Activated naive CD8-positive, alpha-beta T cell treated with anti-CD3 and anti-CD28 coated beads for 36 hours (primary cell): ENCODE measurements at regions not wholly inside any gene's neighbourhood (a gene's known extent, or its start where the extent isn't known, plus 50 kb on each side); places are given as distances from the start of the nearest gene placed in this dataset.

Experiments used
- DNase-seq: peaks from one replicate; pipeline ENCODE4 v3.0.0; 2021
- H3K27ac Mint-ChIP-seq: one replicate; pipeline ENCODE4 v1.8.0; 2022; ENCODE audit warnings: mild to moderate bottlenecking, moderate library complexity, mixed read lengths
- H3K27me3 Mint-ChIP-seq: one replicate; pipeline ENCODE4 v1.8.0; 2022; ENCODE audit warnings: mild to moderate bottlenecking, mixed read lengths
- H3K36me3 Mint-ChIP-seq: one replicate; pipeline ENCODE4 v1.8.0; 2021; ENCODE audit warnings: mild to moderate bottlenecking, mixed read lengths
- H3K4me1 Mint-ChIP-seq: one replicate; pipeline ENCODE4 v1.8.0; 2021; ENCODE audit warnings: mixed read lengths
- H3K4me3 Mint-ChIP-seq: one replicate; pipeline ENCODE4 v1.8.0; 2022; ENCODE audit warnings: mild to moderate bottlenecking, moderate library complexity, mixed read lengths
- H3K9me3 Mint-ChIP-seq: one replicate; pipeline ENCODE4 v1.8.0; 2022; ENCODE audit warnings: mixed read lengths

GRCh38 chr1:82597649-82598048 lies 796.9 kb downstream of the ADGRL2 start:
- Mint-ChIP-seq H3K4me3 (no peak overlapping the region), H3K27me3 (no peaks in the 10 kb centered on the region), H3K27ac (no peak overlapping the region), H3K9me3 (no peaks in the 10 kb centered on the region), H3K36me3 (no peaks in the 10 kb centered on the region), H3K4me1 (peaks cover 4% of the 10 kb centered on the region)
- no peak for DNase-seq

DNA sequence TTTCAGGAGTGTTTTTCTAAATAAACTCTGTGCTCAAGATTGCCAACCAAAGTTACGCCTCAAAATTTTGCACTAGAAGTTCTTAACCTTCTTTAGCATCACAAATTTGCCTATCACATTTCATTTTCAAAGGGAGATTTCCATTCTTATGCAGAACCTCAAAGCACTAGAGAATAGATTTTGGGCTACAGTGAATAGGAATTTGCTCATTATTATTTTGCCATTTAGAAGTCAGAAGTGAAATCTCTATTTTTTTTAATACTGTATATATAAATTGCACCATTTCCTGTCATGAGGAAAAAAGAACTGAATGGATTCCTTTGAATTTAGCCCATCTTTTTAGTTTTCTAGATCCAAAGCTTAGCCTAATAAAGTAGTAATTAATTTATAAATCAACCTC lies 796.4 kb downstream of the ADGRL2 start:
- Mint-ChIP-seq H3K4me1 (peaks cover 4% of the 10 kb centered on the region), H3K27me3 (no peaks in the 10 kb centered on the region), H3K27ac (no peak overlapping the region), H3K4me3 (no peak overlapping the region), H3K9me3 (no peaks in the 10 kb centered on the region), H3K36me3 (no peaks in the 10 kb centered on the region)
- DNase-seq: no peak

DNA sequence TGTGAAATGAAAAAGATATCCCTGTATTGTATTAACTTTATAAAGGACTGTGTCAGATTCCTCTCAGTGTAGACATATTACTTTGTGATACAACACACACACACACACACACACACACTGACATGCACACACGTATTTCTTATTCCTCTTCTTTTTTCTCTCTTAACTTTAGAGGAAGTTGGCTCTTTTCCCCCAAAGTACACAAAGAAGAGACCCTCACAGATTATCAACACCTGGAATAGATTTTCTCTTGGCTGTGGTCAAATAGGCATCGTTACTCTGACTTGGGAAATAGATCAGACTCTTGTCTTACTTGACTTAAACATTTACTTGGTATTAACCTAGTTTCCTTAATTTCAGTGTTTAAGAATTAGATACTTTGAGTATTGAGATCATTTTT lies 792.8 kb downstream of the ADGRL2 start:
- H3K27ac Mint-ChIP-seq: no peak overlapping the region
- H3K36me3 Mint-ChIP-seq: no peaks in the 10 kb centered on the region
- no peaks in the 10 kb centered on the region for H3K9me3 Mint-ChIP-seq

DNA sequence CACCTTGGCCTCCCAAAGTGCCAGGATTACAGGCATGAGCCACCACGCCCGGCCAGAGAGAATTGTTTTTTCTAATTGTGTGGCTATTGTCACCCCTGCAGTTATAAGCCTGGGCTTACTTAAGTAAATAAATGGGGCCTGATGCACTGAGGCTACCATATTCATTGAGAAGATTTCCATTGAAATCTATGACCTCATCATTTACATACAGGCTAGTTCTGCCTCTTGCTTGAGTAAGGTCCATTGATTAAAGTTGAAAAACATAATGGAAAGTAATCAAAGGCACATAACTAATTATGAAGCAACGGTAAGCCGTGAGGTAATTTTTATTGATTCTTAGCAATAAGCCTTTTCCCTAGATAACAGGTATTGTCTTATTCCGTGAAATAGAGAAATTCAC lies 788.9 kb downstream of the ADGRL2 start:
- Mint-ChIP-seq H3K27me3 (no peaks in the 10 kb centered on the region), H3K4me3 (no peak overlapping the region), H3K27ac (no peak overlapping the region), H3K9me3 (no peaks in the 10 kb centered on the region), H3K4me1 (no peaks in the 10 kb centered on the region), H3K36me3 (no peaks in the 10 kb centered on the region)
- DNase-seq: no peak

More for the DNA sequence above, 792.8 kb downstream of the ADGRL2 start:
- H3K27me3 Mint-ChIP-seq: no peaks in the 10 kb centered on the region
- no peak for DNase-seq
- no peaks in the 10 kb centered on the region for H3K4me1 Mint-ChIP-seq
- no peak overlapping the region for H3K4me3 Mint-ChIP-seq

GRCh38 chr1:82587371-82587770 lies 786.6 kb downstream of the ADGRL2 start:
- H3K4me3 Mint-ChIP-seq: no peak overlapping the region
- H3K4me1 Mint-ChIP-seq: no peaks in the 10 kb centered on the region
- H3K27me3 Mint-ChIP-seq: no peaks in the 10 kb centered on the region
- no peak overlapping the region for H3K27ac Mint-ChIP-seq
- no peaks in the 10 kb centered on the region for H3K36me3 Mint-ChIP-seq
- DNase-seq: no peak
- H3K9me3 Mint-ChIP-seq: no peaks in the 10 kb centered on the region

- H3K27me3 Mint-ChIP-seq: no peaks in the 10 kb centered on the region
- H3K27ac Mint-ChIP-seq: no peak overlapping the region
- no peak for DNase-seq
- H3K9me3 Mint-ChIP-seq: no peaks in the 10 kb centered on the region
- no peaks in the 10 kb centered on the region for H3K36me3 Mint-ChIP-seq
- H3K4me3 Mint-ChIP-seq: no peak overlapping the region
- H3K4me1 Mint-ChIP-seq: no peaks in the 10 kb centered on the region
These were observed 785.7 kb downstream of the ADGRL2 start for GRCh38 chr1:82586473-82586872.

DNA sequence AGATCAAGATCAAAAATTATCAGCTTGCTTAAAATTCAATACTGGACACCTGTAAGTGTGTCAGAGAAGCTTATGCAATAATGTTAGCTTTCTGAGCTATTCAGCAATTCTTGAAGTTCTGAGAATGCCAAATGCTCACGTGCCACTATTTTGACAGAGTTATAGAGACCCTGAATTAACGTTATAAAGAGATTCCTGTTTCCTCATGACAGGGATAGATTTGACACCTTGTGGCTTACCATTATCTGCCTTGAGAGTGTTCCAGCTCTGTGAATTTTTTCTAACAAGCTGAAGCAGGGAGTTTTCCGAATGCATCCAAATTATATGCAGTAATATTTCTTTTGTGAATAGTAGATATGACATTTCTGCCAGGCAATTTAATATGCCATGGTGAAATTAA lies 781.6 kb downstream of the ADGRL2 start:
- no peaks in the 10 kb centered on the region for H3K9me3 Mint-ChIP-seq
- H3K36me3 Mint-ChIP-seq: no peaks in the 10 kb centered on the region

DNA sequence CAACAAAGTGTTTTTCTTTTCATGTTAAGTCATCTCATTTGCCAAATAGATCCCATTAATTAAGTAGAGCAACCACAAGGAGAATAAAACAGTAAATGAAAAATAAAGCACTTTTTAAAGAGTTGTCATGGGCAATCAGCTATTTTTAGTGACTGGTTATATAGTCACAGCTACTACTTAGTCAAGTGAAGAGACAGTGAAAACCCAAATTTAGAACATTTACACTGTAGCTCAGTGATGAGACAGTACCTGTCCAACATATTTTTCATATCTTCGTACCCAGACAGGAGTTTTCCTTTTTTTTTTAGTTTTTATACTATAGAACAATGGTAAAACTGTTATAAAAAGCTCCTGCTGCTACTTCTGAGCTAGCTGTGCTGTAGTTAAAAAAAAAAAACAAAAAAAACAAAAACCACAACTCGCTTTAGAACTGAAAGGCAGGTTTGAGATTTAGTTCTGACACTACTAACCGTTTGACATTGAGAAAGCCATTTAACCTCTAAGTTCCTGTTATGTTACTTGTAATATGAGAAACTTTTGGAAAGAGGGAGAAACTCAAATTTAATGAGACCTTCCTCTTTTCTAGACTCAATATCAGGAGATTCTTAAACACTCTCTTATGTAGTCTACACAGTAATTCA lies 777.5 kb downstream of the ADGRL2 start:
- DNase-seq: no peak
- H3K9me3 Mint-ChIP-seq: no peaks in the 10 kb centered on the region
- no peak overlapping the region for H3K4me3 Mint-ChIP-seq
- no peaks in the 10 kb centered on the region for H3K4me1 Mint-ChIP-seq
- H3K27me3 Mint-ChIP-seq: no peaks in the 10 kb centered on the region
- H3K27ac Mint-ChIP-seq: no peak overlapping the region
- no peaks in the 10 kb centered on the region for H3K36me3 Mint-ChIP-seq

More for the DNA sequence above, 781.6 kb downstream of the ADGRL2 start:
- H3K4me3 Mint-ChIP-seq: no peak overlapping the region
- H3K4me1 Mint-ChIP-seq: no peaks in the 10 kb centered on the region
- no peaks in the 10 kb centered on the region for H3K27me3 Mint-ChIP-seq
- H3K27ac Mint-ChIP-seq: no peak overlapping the region
- no peak for DNase-seq

GRCh38 chr1:82567348-82567747 lies 766.6 kb downstream of the ADGRL2 start:
- no peaks in the 10 kb centered on the region for H3K9me3 Mint-ChIP-seq
- H3K27me3 Mint-ChIP-seq: no peaks in the 10 kb centered on the region
- H3K4me3 Mint-ChIP-seq: no peak overlapping the region
- H3K36me3 Mint-ChIP-seq: no peaks in the 10 kb centered on the region
- no peaks in the 10 kb centered on the region for H3K4me1 Mint-ChIP-seq
- no peak overlapping the region for H3K27ac Mint-ChIP-seq
- no peak for DNase-seq

GRCh38 chr1:82565546-82565945 lies 764.8 kb downstream of the ADGRL2 start:
- Mint-ChIP-seq H3K27me3 (no peaks in the 10 kb centered on the region), H3K27ac (no peak overlapping the region), H3K9me3 (no peaks in the 10 kb centered on the region), H3K4me1 (no peaks in the 10 kb centered on the region), H3K36me3 (no peaks in the 10 kb centered on the region), H3K4me3 (no peak overlapping the region)
- DNase-seq: no peak

GRCh38 chr1:82565146-82565545 lies 764.4 kb downstream of the ADGRL2 start:
- H3K27me3 Mint-ChIP-seq: no peaks in the 10 kb centered on the region
- no peaks in the 10 kb centered on the region for H3K36me3 Mint-ChIP-seq
- H3K27ac Mint-ChIP-seq: no peak overlapping the region
- H3K4me1 Mint-ChIP-seq: no peaks in the 10 kb centered on the region
- no peaks in the 10 kb centered on the region for H3K9me3 Mint-ChIP-seq
- H3K4me3 Mint-ChIP-seq: no peak overlapping the region
- DNase-seq: no peak

DNA sequence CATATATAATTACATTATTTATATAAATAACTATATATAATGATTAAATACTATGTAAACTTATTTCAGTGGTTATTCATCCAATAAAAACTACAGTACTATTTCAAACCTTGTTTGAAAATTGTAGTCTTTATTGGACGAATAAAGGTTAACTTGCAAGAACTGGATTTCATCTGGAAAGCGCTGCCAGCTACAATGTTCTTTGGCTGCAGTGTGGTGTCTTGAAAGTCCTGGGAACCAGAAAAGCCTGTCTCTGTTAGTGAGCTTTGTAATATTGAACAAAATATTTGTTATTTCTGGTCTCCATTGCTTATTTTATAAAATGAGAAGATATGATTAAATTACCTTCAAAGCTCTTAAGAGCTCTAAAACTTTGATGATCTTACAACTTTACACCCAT lies 763.6 kb downstream of the ADGRL2 start:
- no peaks in the 10 kb centered on the region for H3K36me3 Mint-ChIP-seq
- no peaks in the 10 kb centered on the region for H3K9me3 Mint-ChIP-seq
- H3K27me3 Mint-ChIP-seq: no peaks in the 10 kb centered on the region
- H3K27ac Mint-ChIP-seq: no peak overlapping the region
- H3K4me1 Mint-ChIP-seq: no peaks in the 10 kb centered on the region
- no peak for DNase-seq
- H3K4me3 Mint-ChIP-seq: no peak overlapping the region

DNA sequence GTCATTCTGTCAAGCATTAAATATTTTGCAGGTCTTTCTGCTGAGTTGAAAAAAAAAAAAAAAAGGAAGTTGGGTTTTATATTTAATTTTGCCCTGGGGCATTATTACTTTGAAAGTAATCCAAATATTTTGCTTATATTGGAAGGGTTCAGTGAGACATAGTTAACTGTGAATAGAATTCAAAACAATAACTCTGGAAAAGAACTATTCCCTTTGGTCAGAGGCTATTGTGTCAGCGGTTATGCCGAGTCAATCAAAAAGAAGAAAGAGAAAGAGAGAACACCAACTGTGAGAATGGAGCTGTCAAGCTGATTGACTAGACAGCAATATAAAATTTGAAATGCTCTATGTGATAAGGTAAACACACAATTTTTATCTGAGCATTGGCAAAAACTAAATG lies 761.7 kb downstream of the ADGRL2 start:
- Mint-ChIP-seq H3K27ac (no peak overlapping the region), H3K36me3 (no peaks in the 10 kb centered on the region), H3K4me3 (no peak overlapping the region), H3K4me1 (no peaks in the 10 kb centered on the region), H3K27me3 (no peaks in the 10 kb centered on the region), H3K9me3 (no peaks in the 10 kb centered on the region)
- DNase-seq: no peak

DNA sequence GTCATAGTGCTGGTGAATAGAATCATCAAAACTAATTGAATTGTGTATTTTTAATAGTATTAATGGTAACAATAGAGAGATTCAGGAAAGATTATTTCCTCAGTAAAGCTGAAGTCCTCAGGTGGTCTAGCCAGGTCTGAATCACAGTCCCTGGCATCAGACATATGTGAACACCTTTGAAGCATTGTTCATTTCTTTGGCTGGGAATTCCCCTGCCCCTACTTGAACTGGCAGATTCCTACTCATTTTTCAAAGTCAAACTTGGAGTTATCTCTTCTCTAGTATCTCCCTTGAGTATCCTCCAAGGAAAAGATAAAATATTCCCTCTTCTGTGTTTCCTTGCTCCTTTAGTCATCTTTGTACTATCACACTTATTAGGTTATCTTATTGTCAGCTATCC lies 759.8 kb downstream of the ADGRL2 start:
- no peaks in the 10 kb centered on the region for H3K9me3 Mint-ChIP-seq
- no peaks in the 10 kb centered on the region for H3K27me3 Mint-ChIP-seq
- no peak overlapping the region for H3K4me3 Mint-ChIP-seq
- no peak for DNase-seq
- H3K36me3 Mint-ChIP-seq: no peaks in the 10 kb centered on the region
- no peaks in the 10 kb centered on the region for H3K4me1 Mint-ChIP-seq
- H3K27ac Mint-ChIP-seq: no peak overlapping the region

DNA sequence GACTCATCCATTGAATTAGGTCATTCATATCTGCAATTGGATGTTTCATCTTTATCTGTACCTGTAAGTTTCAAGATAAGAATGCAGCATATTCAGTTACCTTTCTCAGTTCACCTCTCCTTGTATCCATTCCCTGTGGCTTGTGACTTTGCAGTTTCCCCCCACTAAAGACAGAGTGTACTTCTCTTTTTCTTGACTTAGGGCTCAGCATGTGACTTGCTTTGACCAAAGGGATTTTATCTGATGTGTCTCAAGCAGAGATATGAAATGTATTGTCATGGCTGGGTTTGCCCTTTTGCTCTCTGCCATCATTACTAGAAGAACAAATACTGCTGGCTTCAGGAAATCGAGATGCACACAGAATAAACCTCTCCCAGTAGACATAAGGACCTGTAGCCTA lies 754.8 kb downstream of the ADGRL2 start:
- H3K4me1 Mint-ChIP-seq: no peaks in the 10 kb centered on the region
- no peak overlapping the region for H3K4me3 Mint-ChIP-seq
- no peaks in the 10 kb centered on the region for H3K36me3 Mint-ChIP-seq
- H3K27me3 Mint-ChIP-seq: no peaks in the 10 kb centered on the region
- no peak overlapping the region for H3K27ac Mint-ChIP-seq
- no peaks in the 10 kb centered on the region for H3K9me3 Mint-ChIP-seq
- DNase-seq: no peak

DNA sequence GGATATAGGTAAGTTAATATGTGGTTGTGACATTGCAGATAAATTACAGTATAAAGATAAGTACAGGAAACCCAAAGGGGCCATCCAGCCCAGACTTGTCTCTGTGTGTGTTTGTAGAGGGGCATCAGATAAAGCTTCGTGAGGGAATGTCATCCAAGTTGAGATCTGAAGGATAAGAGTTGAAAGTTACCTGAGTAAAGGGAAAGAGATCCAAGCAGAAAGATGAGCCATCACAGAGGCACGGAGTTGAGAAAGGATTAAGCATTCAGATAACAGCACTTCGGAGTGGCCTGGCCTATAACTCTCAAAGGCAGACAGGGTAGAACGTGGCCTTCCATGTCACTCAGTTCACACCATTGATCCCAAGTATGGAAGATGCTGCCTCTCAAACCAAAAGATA lies 749.1 kb downstream of the ADGRL2 start:
- H3K4me3 Mint-ChIP-seq: no peak overlapping the region
- H3K36me3 Mint-ChIP-seq: no peaks in the 10 kb centered on the region
- H3K27ac Mint-ChIP-seq: no peak overlapping the region
- no peaks in the 10 kb centered on the region for H3K4me1 Mint-ChIP-seq
- no peaks in the 10 kb centered on the region for H3K27me3 Mint-ChIP-seq
- DNase-seq: no peak
- H3K9me3 Mint-ChIP-seq: peaks cover 2% of the 10 kb centered on the region

DNA sequence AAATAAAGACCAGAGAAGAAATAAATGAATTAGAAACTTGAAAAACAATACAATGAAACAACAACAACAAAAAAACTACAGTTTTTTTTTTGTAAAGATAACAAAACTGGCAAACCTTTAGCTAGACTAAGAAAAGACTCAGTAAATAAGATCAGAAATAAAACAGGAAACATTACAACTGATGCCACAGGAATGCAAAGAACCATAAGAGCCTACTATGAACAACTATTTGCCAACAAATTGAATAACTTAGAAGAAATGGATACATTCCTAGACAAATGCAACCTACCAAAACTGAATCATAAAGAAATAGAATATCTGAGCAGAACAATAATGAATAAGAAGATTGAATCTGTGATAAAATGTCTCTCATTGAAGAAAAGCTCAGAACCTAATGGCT lies 742.0 kb downstream of the ADGRL2 start:
- DNase-seq: no peak
- H3K4me1 Mint-ChIP-seq: no peaks in the 10 kb centered on the region
- no peak overlapping the region for H3K4me3 Mint-ChIP-seq
- H3K27me3 Mint-ChIP-seq: peaks cover 3% of the 10 kb centered on the region
- H3K9me3 Mint-ChIP-seq: peaks cover 9% of the 10 kb centered on the region
- no peak overlapping the region for H3K27ac Mint-ChIP-seq
- no peaks in the 10 kb centered on the region for H3K36me3 Mint-ChIP-seq
